GM12872 (cell line): ENCODE measurements at regions not wholly inside any gene's neighbourhood (a gene's known extent, or its start where the extent isn't known, plus 50 kb on each side); places are given as distances from the start of the nearest gene placed in this dataset.

Source experiments
- CTCF ChIP-seq: IDR thresholded peaks from 3 replicates; pipeline ENCODE4 v1.5.1; 2011; ENCODE audit warnings: low read depth, mild to moderate bottlenecking, low read length, moderate library complexity; ENCODE audit not compliant: insufficient read depth

- no peak for TF ChIP-seq CTCF
Measured at GRCh38 chr12:58367041-58367440, 425.7 kb downstream of the ATP23 start.

GRCh38 chr12:58368001-58368400, 426.6 kb downstream of the ATP23 start:
- no peak for TF ChIP-seq CTCF

- TF ChIP-seq CTCF, result no peak
Measured at GRCh38 chr12:58369576-58369975, 428.2 kb downstream of the ATP23 start.

GRCh38 chr12:58372298-58372697, 430.9 kb downstream of the ATP23 start:
- no peak for TF ChIP-seq CTCF

- TF ChIP-seq CTCF, result no peak
Measured at GRCh38 chr12:58378028-58378427, 436.7 kb downstream of the ATP23 start.

GRCh38 chr12:58381546-58381945, 440.2 kb downstream of the ATP23 start:
- no peak for TF ChIP-seq CTCF

- TF ChIP-seq CTCF, result no peak
Measured at GRCh38 chr12:58384196-58384595, 442.8 kb downstream of the ATP23 start.

GRCh38 chr12:58386136-58386535, 444.8 kb downstream of the ATP23 start:
- TF ChIP-seq CTCF, result no peak
